HG03354 (cell line): ENCODE measurements at regions not wholly inside any gene's neighbourhood (a gene's known extent, or its start where the extent isn't known, plus 50 kb on each side); places are given as distances from the start of the nearest gene placed in this dataset.
A peak's percentile ranks its signal among the peaks of the same experiment; 100 is the strongest.
"Not testable (repeated sequence)": the region's sequence is repeated elsewhere in the genome, so short reads cannot be mapped to it uniquely, and the experiment has no call there.

Experiments used
- ATAC-seq: cut with Tn5 transposase; IDR thresholded peaks from one replicate; pipeline ENCODE4 v1.9.1; 2021; ENCODE audit warnings: mild to moderate bottlenecking; ENCODE audit not compliant: unreplicated experiment, poor library complexity, severe bottlenecking

- peak; percentile 59 for ATAC-seq
Measured at GRCh38 chr2:34734042-34734441, 1134.9 kb upstream of the FAM98A start.

DNA sequence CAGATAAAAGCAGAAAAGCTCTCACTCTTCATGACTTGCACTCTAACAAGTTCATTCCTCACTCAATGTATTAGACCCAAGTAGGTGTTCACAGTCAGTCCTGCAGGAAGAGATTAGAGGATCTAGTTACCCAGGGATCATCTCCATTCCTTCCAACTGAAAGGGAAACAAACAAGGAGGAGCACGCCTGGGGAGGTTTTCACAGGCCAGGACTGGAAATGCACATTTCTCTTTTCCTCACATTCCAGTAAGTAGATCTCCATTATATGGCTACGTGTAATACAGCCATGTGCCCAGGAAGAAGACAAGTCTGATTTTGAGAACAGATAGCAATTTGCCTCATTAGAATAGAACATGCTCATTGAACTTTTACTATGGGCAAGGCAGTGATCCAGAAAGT is 1132.2 kb upstream of the FAM98A start:
- no peak for ATAC-seq

DNA sequence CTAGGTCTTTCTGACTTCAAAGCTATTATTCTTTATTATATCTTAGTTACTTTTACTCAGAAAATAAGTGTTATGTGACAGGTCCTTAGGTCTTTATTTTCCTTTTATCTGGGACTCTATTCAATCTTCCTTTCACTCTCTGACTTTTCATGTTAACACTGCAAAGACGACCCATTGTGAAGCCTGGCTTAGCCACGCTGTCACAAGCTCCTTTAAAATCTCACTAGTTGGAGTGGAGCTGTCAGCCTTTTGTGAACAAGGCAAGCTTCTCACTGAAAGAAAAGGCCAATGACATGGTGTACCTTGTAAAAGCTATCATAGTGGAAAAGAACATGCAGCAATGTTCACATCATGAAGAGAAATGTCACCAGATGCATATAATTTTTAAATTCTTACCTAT is 1130.7 kb upstream of the FAM98A start:
- ATAC-seq = no peak

GRCh38 chr2:34724107-34724506 is 1125.0 kb upstream of the FAM98A start:
- no peak for ATAC-seq

DNA sequence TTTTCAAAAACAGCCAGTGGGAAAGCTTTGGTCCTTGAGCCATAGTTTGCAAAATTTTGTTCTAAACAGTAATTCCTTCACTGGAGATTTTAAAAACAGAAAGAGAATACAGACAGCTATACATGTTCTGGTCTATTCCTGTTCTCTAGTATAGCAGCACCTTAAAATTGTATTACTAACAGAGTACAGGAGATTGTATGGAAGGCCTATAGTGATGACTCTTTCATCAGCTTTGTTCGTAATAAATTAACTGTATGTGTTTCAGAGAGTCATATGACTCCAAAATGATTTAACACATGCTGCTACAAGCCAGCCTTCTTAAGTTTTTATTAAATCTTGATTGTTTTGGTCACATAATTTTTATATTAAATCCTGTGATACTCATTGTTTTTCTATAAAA is 1124.6 kb upstream of the FAM98A start:
- no peak for ATAC-seq

DNA sequence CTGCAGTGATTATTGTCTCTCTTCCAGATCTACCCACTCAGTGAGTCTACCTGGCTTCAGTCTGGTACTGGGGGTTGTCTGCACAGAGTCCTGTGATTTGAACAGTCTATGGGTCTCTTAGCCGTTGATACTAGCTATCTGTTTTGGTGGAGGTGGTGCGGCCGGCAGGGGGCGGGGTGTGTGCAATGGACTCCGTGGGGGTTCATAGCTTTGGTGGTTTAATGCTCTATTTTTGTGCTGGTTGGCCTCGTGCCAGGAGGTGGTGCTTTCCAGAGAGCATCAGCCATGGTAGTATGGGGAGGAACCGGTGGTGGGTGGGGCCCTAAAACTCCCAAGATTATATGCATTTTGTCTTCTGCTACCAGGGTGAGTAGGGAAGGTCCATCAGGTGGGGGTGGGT is 1120.1 kb upstream of the FAM98A start:
- ATAC-seq = no peak

- peak; percentile 94 for ATAC-seq
Measured at GRCh38 chr2:34705551-34706247, 1106.6 kb upstream of the FAM98A start.

DNA sequence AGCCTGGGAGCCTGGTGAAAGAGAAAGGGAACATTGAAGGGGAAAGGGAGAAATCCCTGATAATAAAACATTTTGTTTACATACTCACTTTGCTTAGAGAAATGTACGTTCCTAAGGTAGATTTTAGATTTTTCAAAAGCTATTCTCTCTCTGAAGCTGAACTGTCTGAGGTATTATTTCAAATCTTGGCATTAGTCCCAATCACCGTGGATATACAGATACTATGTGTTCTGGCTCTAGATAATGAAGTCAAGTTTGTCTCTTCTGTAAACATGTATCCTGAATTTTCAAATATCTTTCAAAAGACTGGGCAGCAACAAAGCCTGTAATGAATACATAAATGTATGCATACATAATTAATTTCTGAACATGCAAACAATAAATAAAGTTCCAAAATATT is 1104.2 kb upstream of the FAM98A start:
- ATAC-seq = no peak

- not testable (repeated sequence) for ATAC-seq
Measured at GRCh38 chr2:34702391-34702790, 1103.3 kb upstream of the FAM98A start.

DNA sequence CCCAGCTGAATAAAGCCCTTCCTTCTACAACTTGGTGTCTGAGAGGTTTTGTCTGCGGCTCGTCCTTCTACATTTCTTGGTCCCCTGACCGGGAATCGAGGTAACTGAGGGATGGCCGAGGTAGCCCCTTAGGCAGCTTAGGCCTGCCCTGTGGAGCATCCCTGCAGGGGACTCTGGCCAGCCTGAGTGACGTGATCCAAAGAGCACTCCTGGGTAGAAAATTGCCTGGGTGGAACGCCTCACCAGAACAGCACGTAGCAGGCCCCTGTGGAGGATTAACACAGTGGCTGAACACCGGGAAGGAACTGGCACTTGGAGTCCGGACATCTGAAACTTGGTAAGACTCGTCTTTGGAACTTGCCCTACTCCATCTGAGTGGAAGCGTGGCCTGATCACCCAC is 1078.5 kb upstream of the FAM98A start:
- not testable (repeated sequence) for ATAC-seq

DNA sequence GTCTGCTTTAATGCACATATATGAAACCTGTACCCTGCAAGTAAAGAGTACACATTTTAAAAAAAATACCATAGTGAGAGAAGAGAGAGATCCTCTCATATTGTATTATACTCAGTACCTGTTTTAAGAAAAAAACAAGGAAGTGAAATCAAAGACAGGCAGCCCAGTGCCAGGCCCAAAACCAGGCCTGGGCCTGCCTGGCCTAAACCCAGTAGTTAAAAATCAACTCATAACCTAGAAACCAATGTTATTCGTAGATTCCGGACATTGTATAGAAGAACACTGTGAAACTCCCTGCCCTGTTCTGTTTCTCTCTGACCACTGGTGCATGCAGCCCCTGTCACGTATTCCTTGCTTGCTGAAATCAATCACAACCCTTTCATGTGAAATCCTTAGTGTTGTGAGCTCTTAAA is 1078.0 kb upstream of the FAM98A start:
- ATAC-seq = peak; percentile 62

DNA sequence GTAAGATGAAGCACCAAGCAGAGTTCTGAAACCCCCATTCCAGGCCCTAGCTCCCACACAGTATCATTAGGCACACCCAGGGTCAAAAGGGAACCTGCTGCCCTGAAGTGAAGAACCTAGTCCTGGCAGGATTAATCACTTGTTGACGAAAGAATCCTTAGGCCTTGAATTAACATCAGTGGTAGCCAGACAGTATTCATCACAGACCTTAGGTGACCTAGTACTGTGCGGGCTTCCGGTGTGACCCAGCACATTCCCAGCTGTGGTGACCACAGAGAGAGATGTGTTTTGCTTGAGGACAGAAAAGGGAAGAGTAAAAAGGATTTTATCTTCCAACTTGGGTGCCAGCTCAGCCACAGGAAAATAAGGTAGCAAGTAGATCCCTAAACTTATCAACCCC is 1071.4 kb upstream of the FAM98A start:
- no peak for ATAC-seq

DNA sequence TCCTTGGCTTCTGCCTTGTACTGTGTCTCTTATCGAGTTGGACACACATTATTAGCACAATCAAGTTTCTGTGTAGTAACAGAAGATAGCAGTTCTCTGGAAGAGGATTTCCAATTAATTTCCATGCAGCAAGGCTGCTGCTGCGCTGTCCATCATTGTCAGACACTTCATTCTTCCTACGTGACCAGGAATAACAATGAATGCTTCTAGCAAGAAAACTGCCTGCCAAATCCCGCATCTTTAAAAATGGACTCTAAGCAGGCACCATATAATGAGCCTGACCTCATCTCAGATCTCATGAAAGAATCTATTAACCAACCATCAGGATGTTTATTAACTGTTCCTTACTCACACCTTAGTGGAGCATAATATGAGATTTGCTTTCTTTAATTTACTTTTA is 1067.7 kb upstream of the FAM98A start:
- no peak for ATAC-seq

- no peak for ATAC-seq
Measured at GRCh38 chr2:34664266-34664665, 1065.2 kb upstream of the FAM98A start.

- ATAC-seq = no peak
Measured at GRCh38 chr2:34663314-34663713, 1064.2 kb upstream of the FAM98A start.

DNA sequence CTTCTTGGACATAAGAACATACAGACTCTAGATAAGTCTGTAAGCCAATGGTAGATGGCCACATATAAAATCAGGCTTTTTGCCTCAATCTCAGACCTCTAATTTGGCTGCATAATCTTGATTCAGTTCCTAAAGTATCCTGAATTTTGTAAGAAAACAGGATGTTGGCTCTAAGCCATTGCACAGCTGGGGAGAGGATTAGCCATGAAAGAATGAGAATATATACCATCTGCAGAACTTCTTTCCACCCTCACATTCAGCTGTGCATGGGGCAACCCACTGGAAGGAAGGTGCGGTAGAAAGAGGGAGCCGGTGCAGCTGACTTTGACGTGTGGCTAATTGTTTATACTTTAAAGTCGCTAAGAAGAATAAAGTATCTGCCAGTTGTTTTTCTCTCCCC is 1061.6 kb upstream of the FAM98A start:
- no peak for ATAC-seq

DNA sequence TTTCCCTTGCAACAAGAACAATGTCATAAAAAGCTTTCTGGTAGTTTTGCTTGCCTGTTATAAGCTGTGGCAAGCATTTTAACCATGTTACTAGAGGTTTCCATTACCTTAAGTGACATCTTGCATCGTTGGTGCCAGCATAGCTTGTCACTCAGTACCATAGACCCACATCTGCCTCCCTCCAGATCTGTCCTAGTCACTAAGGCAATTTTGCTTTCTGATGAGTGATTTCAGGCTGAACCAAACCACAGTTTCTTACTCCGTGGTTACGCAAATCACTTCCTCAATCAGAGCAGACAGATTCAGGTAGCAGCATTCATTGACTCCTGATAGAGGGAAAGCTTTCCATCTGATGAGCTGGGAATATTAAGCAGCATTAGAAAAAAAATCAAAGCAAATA is 1057.5 kb upstream of the FAM98A start:
- peak; percentile 95 for ATAC-seq

- ATAC-seq = no peak
Measured at GRCh38 chr2:34652636-34653035, 1053.5 kb upstream of the FAM98A start.

GRCh38 chr2:34646901-34647300 is 1047.8 kb upstream of the FAM98A start:
- no peak for ATAC-seq

DNA sequence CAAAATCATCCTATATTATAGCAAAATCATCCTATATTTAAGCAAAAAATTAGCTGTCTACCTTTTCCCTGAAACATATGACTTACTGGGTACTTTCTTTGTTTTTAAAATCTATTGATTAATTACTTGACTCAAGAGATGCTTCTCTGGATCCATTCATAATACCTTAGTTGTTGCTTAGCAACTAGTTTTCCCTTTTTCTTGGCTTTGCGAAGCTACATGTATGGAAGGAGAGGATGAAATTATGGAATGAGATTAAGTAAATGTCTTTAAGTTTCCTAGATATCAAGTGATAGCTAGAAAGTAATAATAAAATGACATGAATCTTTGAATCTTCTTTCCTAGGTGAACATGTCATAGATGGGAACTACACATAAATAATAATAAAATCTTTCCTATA is 1033.2 kb upstream of the FAM98A start:
- no peak for ATAC-seq

DNA sequence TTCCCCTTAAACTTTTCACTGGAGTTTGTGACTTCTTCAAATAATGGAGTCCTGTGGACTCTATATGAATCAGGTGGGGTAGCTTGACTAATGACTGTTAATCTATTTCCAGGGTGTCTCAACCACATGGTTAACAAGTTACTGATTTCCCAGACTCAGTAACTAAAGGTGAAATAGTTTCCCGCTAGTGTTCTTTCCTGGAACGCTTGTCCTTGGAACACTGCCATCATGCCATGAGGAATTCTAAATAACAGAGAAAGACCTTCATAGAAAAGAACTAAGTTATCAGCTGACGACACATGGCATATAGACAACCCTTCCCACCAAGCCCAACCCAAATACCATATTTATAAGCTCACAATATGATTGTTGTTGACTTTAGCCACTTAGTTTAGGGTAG is 1027.9 kb upstream of the FAM98A start:
- ATAC-seq = no peak

DNA sequence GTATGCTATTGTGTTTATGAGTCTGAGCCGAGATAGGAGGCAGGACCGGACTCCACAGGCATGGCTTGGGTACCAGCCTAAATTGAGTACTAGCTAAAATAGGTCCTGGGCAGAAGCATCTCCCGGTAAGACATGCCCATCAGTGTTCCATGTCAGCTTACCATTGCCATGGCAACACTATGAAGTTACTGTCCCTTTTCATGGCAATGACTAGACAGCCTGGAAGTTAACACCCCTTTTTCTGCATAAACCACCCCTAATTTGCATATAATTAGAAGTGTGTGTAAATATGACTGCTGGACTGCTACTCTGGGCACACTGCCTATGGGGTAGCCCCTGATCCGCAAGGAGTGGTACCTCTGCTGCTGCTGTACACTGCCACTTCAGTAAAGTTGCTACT is 1005.1 kb upstream of the FAM98A start:
- ATAC-seq = no peak
